RWPE1 (cell line): ENCODE measurements at regions not wholly inside any gene's neighbourhood (a gene's known extent, or its start where the extent isn't known, plus 50 kb on each side); places are given as distances from the start of the nearest gene placed in this dataset.

Experiments used
- CTCF ChIA-PET: fragments of 350-600 bp; sonication (Branson Sonifier 250); formaldehyde crosslinking; extraction: SDS; loops from one replicate; lab custom pipeline; 2021; lab: Yijun Ruan, JAX
- POLR2A ChIA-PET: fragments of 400-600 bp; formaldehyde crosslinking; extraction: SDS; loops from one replicate; lab custom pipeline; 2020; ENCODE audit warnings: antibody characterized with exemption; ENCODE audit not compliant: low non-redundant PET; lab: Yijun Ruan, JAX
- DNase-seq: peaks from one replicate; pipeline ENCODE4 v3.0.0; 2012; ENCODE audit warnings: low spot score
- H3K27ac ChIP-seq: fragments of 450-650 bp; 2 replicates; pipeline ENCODE4 v1.5.1; 2017
- CTCF ChIP-seq: fragments of 450-650 bp; conservative IDR thresholded peaks from 2 replicates; pipeline ENCODE4 v1.5.1; 2017; ENCODE audit warnings: low read depth, mild to moderate bottlenecking

- H3K27ac ChIP-seq = no peak overlapping the region
- ChIA-PET POLR2A (no interaction called here), CTCF (interaction anchor here (1.1 kb wide), 1 partner anchor 189 kb away, joined by 4 read pairs; no protein-coding TSS in a partner anchor)
- TF ChIP-seq CTCF = no peak
- no peak for DNase-seq
Observed at GRCh38 chr17:45663772-45664171, 120.3 kb upstream of the CRHR1 start.

- no peak for DNase-seq
- H3K27ac ChIP-seq = no peak overlapping the region
- TF ChIP-seq CTCF = no peak
- POLR2A ChIA-PET = no interaction called here
- CTCF ChIA-PET = no interaction called here
Observed at GRCh38 chr17:45664921-45665320, 119.2 kb upstream of the CRHR1 start.

- no peak overlapping the region for H3K27ac ChIP-seq
- no peak for DNase-seq
- ChIA-PET POLR2A (no interaction called here), CTCF (interaction anchor here (0.6 to 1.4 kb wide), 2 partner anchors 165 to 169 kb away, joined by 5 to 8 read pairs; no protein-coding TSS in a partner anchor)
- TF ChIP-seq CTCF = no peak
Observed at GRCh38 chr17:45666046-45666600, 118.0 kb upstream of the CRHR1 start.

GRCh38 chr17:45666641-45667040, 117.5 kb upstream of the CRHR1 start:
- POLR2A ChIA-PET = no interaction called here
- no peak for TF ChIP-seq CTCF
- no peak overlapping the region for H3K27ac ChIP-seq
- CTCF ChIA-PET = interaction anchor here (1.4 kb wide), 1 partner anchor 165 kb away, joined by 8 read pairs; no protein-coding TSS in a partner anchor
- no peak for DNase-seq

- no peak for DNase-seq
- CTCF ChIA-PET = interaction anchor here (0.6 to 0.8 kb wide), 2 partner anchors 32 to 164 kb away, joined by 3 read pairs; no protein-coding TSS in a partner anchor
Observed at GRCh38 chr17:45667591-45668171, 116.4 kb upstream of the CRHR1 start.

GRCh38 chr17:45668316-45668715, 115.8 kb upstream of the CRHR1 start:
- ChIA-PET POLR2A (no interaction called here), CTCF (interaction anchor here (0.6 to 0.8 kb wide), 2 partner anchors 51 to 164 kb away, joined by 3 to 4 read pairs; no protein-coding TSS in a partner anchor)
- DNase-seq = no peak
- no peak overlapping the region for H3K27ac ChIP-seq
- no peak for TF ChIP-seq CTCF

More at GRCh38 chr17:45667591-45668171, 116.4 kb upstream of the CRHR1 start:
- POLR2A ChIA-PET = no interaction called here
- H3K27ac ChIP-seq = no peak overlapping the region
- no peak for TF ChIP-seq CTCF
